ENCODE measurements at regions not wholly inside any gene's neighbourhood (a gene's known extent, or its start where the extent isn't known, plus 50 kb on each side); places are given as distances from the start of the nearest gene placed in this dataset.

DNA sequence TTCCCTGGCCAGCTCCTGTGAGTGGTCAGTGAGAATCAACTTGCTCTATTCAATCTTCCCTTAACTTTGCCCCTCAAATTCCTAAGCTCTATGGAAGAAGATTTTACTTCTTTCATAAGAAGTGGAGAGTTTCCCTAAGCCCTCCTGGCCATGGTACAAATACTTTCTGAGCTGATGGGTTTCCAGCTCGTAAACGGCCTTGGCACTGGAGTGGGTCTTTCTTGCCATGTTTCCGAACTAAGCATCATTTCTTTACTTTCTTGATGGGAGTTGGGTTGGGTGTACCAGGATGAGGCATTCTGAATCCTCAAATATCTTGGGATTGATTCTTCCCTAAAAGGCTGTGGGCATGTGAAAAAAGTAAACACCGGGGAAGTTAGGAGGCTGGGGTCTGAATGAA, 72.5 kb downstream of the ACKR3 start:
- TF ChIP-seq CTCF (IDR thresholded peaks at IDR 0.05), result no peak
- TF ChIP-seq POLR2A (IDR thresholded peaks at IDR 0.05), result no peak

Measured in ovary (tissue), 3 donors.